Keratinocyte (primary cell): ENCODE measurements at regions not wholly inside any gene's neighbourhood (a gene's known extent, or its start where the extent isn't known, plus 50 kb on each side); places are given as distances from the start of the nearest gene placed in this dataset.
A peak's percentile ranks its signal among the peaks of the same experiment; 100 is the strongest.

Experiments used
- DNase-seq: peaks from one replicate; pipeline ENCODE4 v3.0.0-alpha.2; 2011; ENCODE audit warnings: low read depth, missing footprints, low spot score
- FAIRE-seq: peaks from 2 replicates; lab custom pipeline; 2011; peaks lifted over from hg19 to GRCh38; lab: Jason Lieb, UNC
- H2AFZ ChIP-seq: 2 replicates; pipeline ENCODE4 v1.6.0; 2012; ENCODE audit warnings: low read length, control low read depth, inconsistent platforms; ENCODE audit not compliant: control insufficient read depth
- H3K27ac ChIP-seq: 2 replicates; pipeline ENCODE4 v1.5.1; 2011; ENCODE audit warnings: low read length; ENCODE audit not compliant: control insufficient read depth, insufficient read depth
- H3K27me3 ChIP-seq: 3 replicates; pipeline ENCODE4 v1.6.0; 2011; ENCODE audit warnings: low read length; ENCODE audit not compliant: control insufficient read depth, insufficient read depth; ENCODE audit errors: extremely low read depth
- H3K36me3 ChIP-seq, 2 experiments: 2 replicates in 1 of 2; 3 replicates in 1 of 2; pipeline ENCODE4 v1.5.1; 2011; ENCODE audit warnings: low read length in 2 of 2, mild to moderate bottlenecking in 1 of 2; ENCODE audit not compliant: control insufficient read depth in 2 of 2, insufficient read depth in 2 of 2; ENCODE audit errors: extremely low read depth in 1 of 2
- H3K4me1 ChIP-seq: 3 replicates; pipeline ENCODE4 v1.5.1; 2011; ENCODE audit warnings: low read length; ENCODE audit not compliant: control insufficient read depth, insufficient read depth; ENCODE audit errors: extremely low read depth
- H3K4me2 ChIP-seq: 3 replicates; pipeline ENCODE4 v1.6.0; 2011; ENCODE audit warnings: low read depth, low read length; ENCODE audit not compliant: control insufficient read depth, insufficient read depth; ENCODE audit errors: extremely low read depth
- H3K4me3 ChIP-seq, 3 experiments: fragments of 200-600 bp in 1 of 3; sonication (generic) in 1 of 3; 2 replicates in 2 of 3; 3 replicates in 1 of 3; pipeline ENCODE4 v1.5.1; 2011 to 2016; ENCODE audit warnings: low read length in 3 of 3, mild to moderate bottlenecking in 3 of 3, control low read depth in 2 of 3, inconsistent platforms in 1 of 3, low read depth in 1 of 3, mixed read lengths in 1 of 3, mixed run types in 1 of 3, moderate library complexity in 1 of 3; ENCODE audit not compliant: control insufficient read depth in 2 of 3, insufficient read depth in 2 of 3; ENCODE audit errors: extremely low read depth in 1 of 3
- H3K79me2 ChIP-seq: 2 replicates; pipeline ENCODE4 v1.6.0; 2012; ENCODE audit warnings: low read length; ENCODE audit not compliant: control insufficient read depth, insufficient read depth
- H3K9ac ChIP-seq: 3 replicates; pipeline ENCODE4 v1.6.0; 2011; ENCODE audit warnings: low read length; ENCODE audit not compliant: control insufficient read depth, insufficient read depth; ENCODE audit errors: extremely low read depth
- H3K9me1 ChIP-seq: 3 replicates; pipeline ENCODE4 v1.6.0; 2011; ENCODE audit warnings: low read length; ENCODE audit not compliant: control insufficient read depth, insufficient read depth; ENCODE audit errors: extremely low read depth
- H3K9me3 ChIP-seq: 2 replicates; pipeline ENCODE4 v1.5.1; 2012; ENCODE audit warnings: low read depth, low read length; ENCODE audit not compliant: control insufficient read depth
- H4K20me1 ChIP-seq: 3 replicates; pipeline ENCODE4 v1.6.0; 2011; ENCODE audit warnings: low read length; ENCODE audit not compliant: control insufficient read depth, insufficient read depth; ENCODE audit errors: extremely low read depth
- CTCF ChIP-seq, 3 experiments: IDR thresholded peaks in 1 of 3; conservative IDR thresholded peaks in 1 of 3; optimal IDR thresholded peaks in 1 of 3; 2 replicates in 2 of 3; 3 replicates in 1 of 3; pipeline versions ENCODE3 to v1.5.1; 2011; ENCODE audit warnings: low read length in 3 of 3, mild to moderate bottlenecking in 3 of 3, moderate library complexity in 2 of 3, control low read depth in 1 of 3, inconsistent platforms in 1 of 3; ENCODE audit not compliant: insufficient read depth in 2 of 3; ENCODE audit errors: extremely low read depth in 1 of 3
- EZH2 ChIP-seq: IDR thresholded peaks from one replicate; pipeline ENCODE4 v1.6.1; 2012; ENCODE audit warnings: inconsistent platforms, mild to moderate bottlenecking, low read length, moderate library complexity
- dilution Hi-C: fragments of 300-500 bp; cut with MboI; formaldehyde crosslinking; loops from one replicate; pipeline ENCODE4 v1.7.0; 2020; ENCODE audit warnings: low sequenced_read_pairs; ENCODE audit not compliant: extremely low pct_ligation_motif_present

- Histone ChIP-seq H3K9me3 (peaks cover 4% of the 10 kb centered on the region), H3K4me1 (no peaks in the 10 kb centered on the region), H3K4me3 (no peak overlapping the region), H2AFZ (no peak overlapping the region), H3K27ac (no peak overlapping the region), H3K9me1 (no peaks in the 10 kb centered on the region), H4K20me1 (no peaks in the 10 kb centered on the region), H3K79me2 (no peaks in the 10 kb centered on the region), H3K36me3 (no peaks in the 10 kb centered on the region), H3K4me2 (no peak overlapping the region), H3K9ac (no peak overlapping the region), H3K27me3 (no peaks in the 10 kb centered on the region)
- dilution Hi-C loops = no loop called here
- no peak for TF ChIP-seq CTCF (optimal IDR thresholded peaks at IDR 0.05 in 1 of 3, IDR thresholded peaks at IDR 0.05 in 1 of 3, conservative IDR thresholded peaks at IDR 0.05 in 1 of 3; ENCODE audit: extremely low read depth in 1 of 3, insufficient read depth in 2 of 3, low read length in 3 of 3)
- TF ChIP-seq EZH2 = no peak
- DNase-seq (no peak), FAIRE-seq (no peak)
Measured at GRCh38 chr2:180071797-180072196, 64.7 kb upstream of the CWC22 start.

GRCh38 chr2:180063494-180064092, 56.5 kb upstream of the CWC22 start:
- Histone ChIP-seq H3K9ac (no peak overlapping the region), H3K79me2 (no peaks in the 10 kb centered on the region), H3K36me3 (no peaks in the 10 kb centered on the region), H3K4me3 (no peak overlapping the region), H3K9me3 (no peaks in the 10 kb centered on the region), H2AFZ (no peak overlapping the region), H3K9me1 (no peaks in the 10 kb centered on the region), H4K20me1 (no peaks in the 10 kb centered on the region), H3K27ac (no peak overlapping the region), H3K4me1 (no peaks in the 10 kb centered on the region), H3K27me3 (no peaks in the 10 kb centered on the region), H3K4me2 (no peak overlapping the region)
- dilution Hi-C loops = no loop called here
- no peak for TF ChIP-seq EZH2
- peak in 1 of 3 experiments; percentile 15 for TF ChIP-seq CTCF (optimal IDR thresholded peaks at IDR 0.05 in 1 of 3, IDR thresholded peaks at IDR 0.05 in 1 of 3, conservative IDR thresholded peaks at IDR 0.05 in 1 of 3; ENCODE audit: extremely low read depth in 1 of 3, insufficient read depth in 2 of 3, low read length in 3 of 3)
- no peak for FAIRE-seq
- no peak for DNase-seq
